ENCODE measurements at regions not wholly inside any gene's neighbourhood (a gene's known extent, or its start where the extent isn't known, plus 50 kb on each side); places are given as distances from the start of the nearest gene placed in this dataset.
"Not testable (repeated sequence)": the region's sequence is repeated elsewhere in the genome, so short reads cannot be mapped to it uniquely, and the experiment has no call there.

- ChIA-PET CTCF (no interaction called here), POLR2A (no interaction called here)
- H3K36me3 ChIP-seq (ENCODE audit: control insufficient read depth, insufficient read depth, low read length) = no peaks in the 10 kb centered on the region
Observed at GRCh38 chr7:119630406-119630969, 642.5 kb upstream of the KCND2 start.

GRCh38 chr7:119633812-119634211, 639.2 kb upstream of the KCND2 start:
- BruUV-seq (replicated peaks); H3K4me1 Mint-ChIP-seq (ENCODE audit: low read depth, unreplicated experiment); intact Hi-C loops (cut with micrococcal nuclease; ENCODE audit: unreplicated experiment); H3K4me1 ChIP-seq; CTCF ChIA-PET; H3K36me3 Mint-ChIP-seq (ENCODE audit: insufficient read depth, unreplicated experiment); H3K4me3 Mint-ChIP-seq (ENCODE audit: unreplicated experiment); H3K27me3 ChIP-seq (replicated peaks; ENCODE audit: control insufficient read depth, insufficient read depth, low read length); POLR2A ChIA-PET; H3K9me3 Mint-ChIP-seq (ENCODE audit: unreplicated experiment); H3K27me3 Mint-ChIP-seq (ENCODE audit: insufficient read depth, unreplicated experiment); H3K4me3 ChIP-seq (ENCODE audit: low read depth, low read length); DNase-seq; H3K36me3 ChIP-seq (ENCODE audit: control insufficient read depth, insufficient read depth, low read length); H3K27ac Mint-ChIP-seq (ENCODE audit: unreplicated experiment); H3K9me3 ChIP-seq: not testable (repeated sequence)

More at GRCh38 chr7:119630406-119630969, 642.5 kb upstream of the KCND2 start:
- no peak for DNase-seq
- Histone ChIP-seq H3K4me3 (ENCODE audit: low read depth, low read length) (no peak overlapping the region), H3K9me3 (no peaks in the 10 kb centered on the region), H3K4me1 (no peaks in the 10 kb centered on the region), H3K27me3 (replicated peaks; ENCODE audit: control insufficient read depth, insufficient read depth, low read length) (no peaks in the 10 kb centered on the region)
- no peaks in the 10 kb centered on the region for H3K36me3 Mint-ChIP-seq (ENCODE audit: insufficient read depth, unreplicated experiment)
- no TSS peak for BruUV-seq (replicated peaks)
- peaks cover 3% of the 10 kb centered on the region for H3K27me3 Mint-ChIP-seq (ENCODE audit: insufficient read depth, unreplicated experiment)
- no peak overlapping the region for H3K4me3 Mint-ChIP-seq (ENCODE audit: unreplicated experiment)
- no peak overlapping the region for H3K27ac Mint-ChIP-seq (ENCODE audit: unreplicated experiment)
- TF ChIP-seq CTCF (IDR thresholded peaks at IDR 0.05; ENCODE audit: insufficient read depth in 1 of 2, low read depth in 1 of 2, low read length in 1 of 2, severe bottlenecking in 1 of 2, unreplicated experiment in 1 of 2) = no peak
- no peaks in the 10 kb centered on the region for H3K9me3 Mint-ChIP-seq (ENCODE audit: unreplicated experiment)
- intact Hi-C loops (cut with micrococcal nuclease; ENCODE audit: unreplicated experiment) = no loop called here
- no peaks in the 10 kb centered on the region for H3K4me1 Mint-ChIP-seq (ENCODE audit: low read depth, unreplicated experiment)

- ChIA-PET POLR2A (no interaction called here), CTCF (no interaction called here)
- no peak for DNase-seq
- Histone ChIP-seq H3K9me3 (no peaks in the 10 kb centered on the region), H3K4me1 (no peaks in the 10 kb centered on the region), H3K36me3 (ENCODE audit: control insufficient read depth, insufficient read depth, low read length) (no peaks in the 10 kb centered on the region), H3K4me3 (ENCODE audit: low read depth, low read length) (no peak overlapping the region), H3K27me3 (replicated peaks; ENCODE audit: control insufficient read depth, insufficient read depth, low read length) (no peaks in the 10 kb centered on the region)
- H3K27ac Mint-ChIP-seq (ENCODE audit: unreplicated experiment) = no peak overlapping the region
- H3K4me3 Mint-ChIP-seq (ENCODE audit: unreplicated experiment) = no peak overlapping the region
- H3K27me3 Mint-ChIP-seq (ENCODE audit: insufficient read depth, unreplicated experiment) = no peaks in the 10 kb centered on the region
- H3K4me1 Mint-ChIP-seq (ENCODE audit: low read depth, unreplicated experiment) = no peaks in the 10 kb centered on the region
- H3K9me3 Mint-ChIP-seq (ENCODE audit: unreplicated experiment) = peaks cover 10% of the 10 kb centered on the region
- H3K36me3 Mint-ChIP-seq (ENCODE audit: insufficient read depth, unreplicated experiment) = no peaks in the 10 kb centered on the region
- no peak for TF ChIP-seq CTCF (IDR thresholded peaks at IDR 0.05; ENCODE audit: insufficient read depth in 1 of 2, low read depth in 1 of 2, low read length in 1 of 2, severe bottlenecking in 1 of 2, unreplicated experiment in 1 of 2)
- BruUV-seq (replicated peaks) = no TSS peak
- intact Hi-C loops (cut with micrococcal nuclease; ENCODE audit: unreplicated experiment) = no loop called here
Observed at GRCh38 chr7:119640326-119640725, 632.6 kb upstream of the KCND2 start.

- POLR2A ChIA-PET = no interaction called here
- CTCF ChIA-PET = no interaction called here
- no peak overlapping the region for H3K4me3 ChIP-seq (ENCODE audit: low read depth, low read length)
- intact Hi-C loops (cut with micrococcal nuclease; ENCODE audit: unreplicated experiment) = no loop called here
- Mint-ChIP-seq H3K27ac (ENCODE audit: unreplicated experiment) (no peak overlapping the region), H3K36me3 (ENCODE audit: insufficient read depth, unreplicated experiment) (no peaks in the 10 kb centered on the region), H3K27me3 (ENCODE audit: insufficient read depth, unreplicated experiment) (no peaks in the 10 kb centered on the region), H3K4me3 (ENCODE audit: unreplicated experiment) (no peak overlapping the region), H3K4me1 (ENCODE audit: low read depth, unreplicated experiment) (no peaks in the 10 kb centered on the region), H3K9me3 (ENCODE audit: unreplicated experiment) (peaks cover 10% of the 10 kb centered on the region)
- DNase-seq = no peak
- H3K27me3 ChIP-seq (replicated peaks; ENCODE audit: control insufficient read depth, insufficient read depth, low read length) = no peaks in the 10 kb centered on the region
- no peak for TF ChIP-seq CTCF (IDR thresholded peaks at IDR 0.05; ENCODE audit: insufficient read depth in 1 of 2, low read depth in 1 of 2, low read length in 1 of 2, severe bottlenecking in 1 of 2, unreplicated experiment in 1 of 2)
- no peaks in the 10 kb centered on the region for H3K4me1 ChIP-seq
- BruUV-seq (replicated peaks) = no TSS peak
- no peaks in the 10 kb centered on the region for H3K9me3 ChIP-seq
- H3K36me3 ChIP-seq (ENCODE audit: control insufficient read depth, insufficient read depth, low read length) = no peaks in the 10 kb centered on the region
Observed at GRCh38 chr7:119640861-119641260, 632.1 kb upstream of the KCND2 start.

Measured in Caco-2 (cell line).